ENCODE measurements at regions not wholly inside any gene's neighbourhood (a gene's known extent, or its start where the extent isn't known, plus 50 kb on each side); places are given as distances from the start of the nearest gene placed in this dataset.
"Not testable (repeated sequence)": the region's sequence is repeated elsewhere in the genome, so short reads cannot be mapped to it uniquely, and the experiment has no call there.

DNA sequence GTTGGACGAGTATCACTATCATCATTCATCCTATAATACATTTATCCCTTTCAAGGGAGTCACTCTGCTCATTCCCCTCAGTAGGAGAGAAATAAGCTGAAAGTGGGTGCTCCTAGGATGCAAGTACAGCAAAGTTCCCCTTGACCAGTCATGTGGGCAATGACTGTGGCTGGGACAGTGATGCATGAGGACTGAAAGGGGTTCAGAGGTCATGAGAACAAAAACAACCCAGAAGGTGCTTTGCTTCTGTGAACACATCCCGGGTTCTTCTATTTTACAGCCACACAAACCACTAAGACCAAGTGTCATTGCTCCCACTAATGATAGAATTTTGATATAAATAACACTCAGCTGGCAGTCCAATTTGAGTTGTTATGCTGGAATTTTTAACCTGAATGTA lies 177.8 kb upstream of the ADCY2 start:
- no peak for DNase-seq (ENCODE audit: low spot score)

DNA sequence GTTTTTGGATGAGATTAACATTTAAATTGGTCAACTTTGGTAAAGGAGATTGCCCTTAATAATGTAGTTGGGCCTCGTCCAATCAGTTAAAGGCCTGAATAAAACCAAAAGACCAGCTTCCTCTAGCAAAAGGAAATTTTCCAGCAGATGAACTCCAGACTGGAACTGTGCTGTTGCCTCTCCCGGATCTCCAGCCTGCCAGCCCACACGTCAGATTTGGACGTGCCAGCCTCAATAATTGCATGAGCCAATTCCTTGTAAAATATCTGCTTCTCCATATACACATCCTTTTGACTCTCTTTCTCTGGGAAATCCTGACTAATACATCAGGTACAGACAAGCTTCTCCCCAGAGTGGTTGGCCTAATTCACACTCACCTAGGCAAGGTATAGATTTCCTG lies 175.8 kb upstream of the ADCY2 start:
- DNase-seq (ENCODE audit: low spot score) = no peak

DNA sequence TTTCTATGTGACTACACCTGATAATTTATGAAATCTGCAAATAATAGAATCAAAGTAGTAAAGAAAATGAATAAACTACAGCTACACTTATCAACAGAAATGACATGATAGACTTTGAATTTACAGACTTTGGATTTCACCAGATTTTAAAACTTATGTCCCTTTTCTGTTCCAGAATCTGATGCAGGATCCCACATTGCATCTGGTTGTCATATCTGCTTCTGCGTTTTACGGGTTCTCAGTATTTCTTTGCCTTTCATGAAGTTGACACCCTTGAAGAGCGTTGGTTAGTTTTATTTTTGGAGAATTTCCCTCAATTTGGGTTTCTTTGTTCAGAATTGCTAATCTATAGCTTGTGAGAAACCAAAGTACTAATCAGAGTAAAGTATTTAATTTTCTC lies 174.9 kb upstream of the ADCY2 start:
- no peak for DNase-seq (ENCODE audit: low spot score)

GRCh38 chr5:7225826-7226225 lies 170.1 kb upstream of the ADCY2 start:
- no peak for DNase-seq (ENCODE audit: low spot score)

GRCh38 chr5:7242118-7242710 lies 153.7 kb upstream of the ADCY2 start:
- no peak for DNase-seq (ENCODE audit: low spot score)

GRCh38 chr5:7244208-7244607 lies 151.7 kb upstream of the ADCY2 start:
- no peak for DNase-seq (ENCODE audit: low spot score)

DNA sequence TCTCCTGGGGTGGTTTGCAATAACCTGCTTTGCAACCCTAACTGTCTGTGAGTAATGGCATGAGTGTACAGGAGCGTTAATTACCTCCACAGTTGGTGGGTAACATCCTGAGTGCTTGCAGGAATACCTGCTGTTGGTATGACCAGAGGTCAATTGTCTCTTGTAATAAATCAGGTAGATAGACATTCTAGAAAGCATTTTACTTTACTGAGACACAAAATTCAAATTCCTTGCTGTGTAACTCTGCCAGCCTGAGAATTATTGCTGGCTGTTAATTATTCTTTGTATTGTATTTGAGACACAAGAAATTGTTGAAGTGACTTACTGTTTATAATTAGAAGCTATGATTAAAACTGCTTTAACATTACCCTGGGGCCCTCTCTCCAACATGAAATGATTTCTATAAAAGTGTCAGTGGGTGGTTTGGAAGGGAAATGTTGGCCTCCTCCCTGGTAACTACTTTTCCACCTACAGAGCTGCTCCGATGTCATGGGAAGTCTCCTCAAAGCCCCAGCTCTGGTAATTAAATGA lies 150.8 kb upstream of the ADCY2 start:
- no peak for DNase-seq (ENCODE audit: low spot score)

DNA sequence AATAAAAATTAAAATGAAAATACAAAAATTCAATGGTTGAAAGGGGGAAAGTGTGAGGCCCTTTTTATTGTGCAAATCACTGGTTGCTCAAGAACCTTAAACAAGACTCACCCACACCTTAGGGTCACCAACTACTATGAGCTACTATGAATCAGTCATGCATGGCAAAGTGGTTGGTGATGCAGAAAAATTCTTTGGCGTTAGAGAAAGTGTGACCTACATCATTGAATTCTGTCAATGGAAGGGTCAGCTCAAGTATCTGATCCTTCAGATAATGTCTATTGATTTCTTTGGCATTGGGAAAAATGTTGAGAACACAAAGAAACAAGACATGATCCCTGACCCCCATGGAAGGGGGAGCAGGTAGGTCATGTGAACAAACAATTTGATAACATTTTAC lies 149.7 kb upstream of the ADCY2 start:
- DNase-seq (ENCODE audit: low spot score) = no peak

DNA sequence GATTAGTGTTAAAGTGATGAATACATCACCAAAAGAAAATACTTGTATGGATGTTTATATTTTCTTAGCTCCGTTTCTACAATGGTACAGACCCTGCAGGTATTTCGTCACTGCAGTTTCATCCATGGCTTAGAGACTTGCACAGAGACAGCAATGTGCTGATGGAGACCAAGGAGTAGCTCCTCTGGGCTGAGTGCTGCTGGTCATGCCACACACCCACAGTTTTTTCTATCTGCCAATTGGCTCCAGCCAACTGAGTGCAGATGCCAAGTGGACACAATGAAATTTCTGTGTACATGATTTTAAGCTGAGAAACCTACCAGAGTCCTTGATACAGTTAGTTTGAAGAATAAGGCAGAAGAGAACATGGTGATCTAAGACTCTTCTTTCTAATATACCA lies 145.9 kb upstream of the ADCY2 start:
- DNase-seq (ENCODE audit: low spot score) = no peak

DNA sequence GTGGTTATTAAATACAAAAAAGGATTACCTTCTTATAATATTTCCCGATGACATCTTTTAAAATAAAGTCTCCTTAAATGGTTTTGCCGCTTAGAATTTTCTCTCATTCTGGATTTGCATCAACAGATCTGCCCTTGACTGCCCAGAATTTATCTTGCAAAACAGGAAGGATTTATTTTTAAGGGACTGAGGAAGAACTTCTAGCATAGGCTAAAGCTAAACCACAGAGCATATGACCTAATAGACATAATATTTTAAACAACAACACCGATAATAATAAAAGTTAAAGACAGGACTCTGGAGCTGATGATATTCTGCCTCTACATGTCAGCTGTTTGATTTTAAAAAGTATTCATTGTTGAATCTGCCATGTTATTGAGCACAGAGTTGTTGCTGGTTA lies 145.3 kb upstream of the ADCY2 start:
- no peak for DNase-seq (ENCODE audit: low spot score)

DNA sequence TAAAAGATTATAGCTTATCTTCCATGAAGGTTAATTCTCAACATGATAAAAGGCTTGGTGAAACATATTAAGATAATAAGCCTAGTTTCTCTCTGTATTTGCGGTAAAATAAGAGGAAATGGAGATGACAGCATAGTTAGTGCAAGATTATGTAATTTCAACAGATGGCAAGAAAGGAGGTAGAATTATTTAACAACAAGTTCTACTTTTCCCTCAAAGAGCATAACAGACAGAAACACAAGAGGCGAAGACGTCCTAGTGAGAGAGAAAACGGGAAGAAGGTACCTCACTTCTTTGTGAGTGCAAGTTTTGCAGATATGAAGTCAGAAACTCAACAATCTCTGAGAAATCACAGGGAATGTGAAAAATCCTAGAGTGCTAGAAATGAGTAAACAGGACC lies 144.8 kb upstream of the ADCY2 start:
- no peak for DNase-seq (ENCODE audit: low spot score)

GRCh38 chr5:7261049-7261448 lies 134.9 kb upstream of the ADCY2 start:
- peak; percentile 66 for DNase-seq (ENCODE audit: low spot score)

GRCh38 chr5:7261900-7262299 lies 134.0 kb upstream of the ADCY2 start:
- no peak for DNase-seq (ENCODE audit: low spot score)

DNA sequence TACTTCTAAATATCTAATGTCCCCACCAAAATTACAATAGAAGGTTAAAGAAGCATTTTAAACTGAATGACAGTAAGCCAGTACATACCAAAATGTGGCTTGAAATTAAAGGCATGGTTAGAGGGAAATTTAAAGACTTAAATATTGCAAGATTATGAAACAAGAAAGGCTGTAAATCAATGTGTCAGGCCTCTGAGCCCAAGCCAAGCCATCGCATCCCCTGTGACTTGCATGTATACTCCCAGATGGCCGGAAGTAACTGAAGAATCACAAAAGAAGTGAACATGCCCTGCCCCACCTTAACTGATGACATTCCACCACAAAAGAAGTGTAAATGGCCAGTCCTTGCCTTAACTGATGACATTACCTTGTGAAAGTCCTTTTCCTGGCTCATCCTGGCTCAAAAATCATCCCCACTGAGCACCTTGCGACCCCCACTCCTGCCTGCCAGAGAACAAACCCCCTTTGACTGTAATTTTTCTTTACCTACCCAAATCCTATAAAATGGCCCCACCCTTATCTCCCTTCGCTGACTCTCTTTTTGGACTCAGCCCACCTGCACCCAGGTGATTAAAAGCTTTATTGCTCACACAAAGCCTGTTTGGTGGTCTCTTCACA lies 132.4 kb upstream of the ADCY2 start:
- DNase-seq (ENCODE audit: low spot score) = not testable (repeated sequence)

DNA sequence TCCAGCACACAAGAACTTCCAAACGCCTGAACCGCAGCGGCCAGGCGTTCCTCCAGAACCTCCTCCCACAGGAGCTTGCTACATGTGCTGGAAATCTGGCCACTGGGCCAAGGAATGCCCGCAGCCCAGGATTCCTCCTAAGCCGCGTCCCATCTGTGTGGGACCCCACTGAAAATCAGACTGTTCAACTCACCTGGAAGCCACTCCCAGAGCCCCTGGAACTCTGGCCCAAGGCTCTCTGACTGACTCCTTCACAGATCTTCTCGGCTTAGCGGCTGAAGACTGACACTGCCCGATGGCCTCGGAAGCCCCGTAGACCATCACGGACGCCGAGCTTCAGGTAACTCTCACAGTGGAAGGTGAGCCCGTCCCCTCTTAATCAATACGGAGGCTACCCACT lies 130.2 kb upstream of the ADCY2 start:
- DNase-seq (ENCODE audit: low spot score) = not testable (repeated sequence)

DNA sequence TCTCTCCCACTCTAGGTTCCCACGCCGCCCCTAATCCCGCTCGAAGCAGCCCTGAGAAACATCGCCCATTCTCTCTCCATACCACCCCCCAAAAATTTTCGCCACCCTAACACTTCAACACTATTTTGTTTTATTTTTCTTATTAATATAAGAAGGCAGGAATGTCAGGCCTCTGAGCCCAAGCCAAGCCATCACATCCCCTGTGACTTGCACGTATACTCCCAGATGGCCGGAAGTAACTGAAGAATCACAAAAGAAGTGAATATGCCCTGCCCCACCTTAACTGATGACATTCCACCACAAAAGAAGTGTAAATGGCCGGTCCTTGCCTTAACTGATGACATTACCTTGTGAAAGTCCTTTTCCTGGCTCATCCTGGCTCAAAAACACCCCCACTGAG lies 127.2 kb upstream of the ADCY2 start:
- DNase-seq (ENCODE audit: low spot score) = not testable (repeated sequence)

DNA sequence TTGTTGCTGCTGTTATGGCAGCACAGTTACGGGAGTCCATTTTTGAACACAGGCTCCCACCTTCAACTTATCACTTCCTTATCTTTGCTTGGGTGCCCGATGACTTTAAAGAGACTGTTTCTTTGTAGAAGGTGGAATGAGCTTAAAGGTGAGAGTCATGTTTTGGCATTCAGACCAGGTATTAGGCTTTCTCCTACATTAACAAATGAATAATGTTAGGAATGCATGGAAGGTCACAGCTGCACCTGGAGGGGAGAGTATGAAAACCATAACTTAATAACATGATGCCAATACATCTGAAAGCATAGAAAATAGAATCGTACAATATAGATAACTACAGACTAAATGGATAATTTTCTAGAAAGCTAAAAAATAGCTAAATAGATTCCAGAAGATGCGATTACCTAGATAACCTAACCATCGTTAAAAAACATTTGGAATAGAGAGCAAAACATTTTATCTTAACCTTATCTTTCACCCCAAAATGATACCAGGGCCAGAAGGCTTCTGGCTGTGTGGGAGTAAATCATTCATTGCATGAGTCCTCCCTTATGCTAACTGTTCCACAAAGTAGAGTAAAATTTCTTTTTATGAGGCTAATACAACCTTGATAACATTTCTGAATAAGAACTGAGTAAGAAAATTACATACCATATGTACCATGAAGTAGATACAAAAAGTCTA lies 126.2 kb upstream of the ADCY2 start:
- DNase-seq (ENCODE audit: low spot score) = no peak

DNA sequence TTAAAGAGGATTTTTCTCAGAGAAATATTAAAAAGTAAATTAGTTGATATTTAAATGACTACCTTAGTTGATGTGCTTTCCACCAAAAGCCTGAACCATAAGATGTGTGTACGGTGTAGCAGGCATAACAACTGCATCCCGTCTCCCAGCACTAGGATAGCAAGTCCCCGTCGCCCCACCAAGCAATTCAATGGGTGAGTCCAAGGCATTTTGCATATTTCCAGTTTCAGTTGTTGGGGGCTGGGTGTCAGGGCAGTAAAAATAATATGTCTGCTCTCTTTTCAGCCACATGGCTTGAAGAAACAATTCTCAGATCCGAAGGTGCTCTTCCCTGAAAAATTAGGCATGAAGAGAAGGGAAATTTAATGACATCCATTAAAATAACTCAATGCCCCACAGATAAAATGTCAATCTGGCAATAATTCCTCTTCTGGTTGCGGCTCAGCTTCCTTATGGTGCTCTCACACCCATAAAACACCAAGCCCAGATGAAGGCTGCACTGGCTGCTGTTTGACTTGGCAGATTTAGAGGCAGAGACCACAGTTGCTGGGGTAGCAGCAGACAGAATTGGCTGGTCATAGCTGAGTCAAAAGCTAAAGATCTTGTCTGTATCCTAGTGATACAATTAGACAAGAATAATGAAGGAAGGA lies 124.4 kb upstream of the ADCY2 start:
- no peak for DNase-seq (ENCODE audit: low spot score)

DNA sequence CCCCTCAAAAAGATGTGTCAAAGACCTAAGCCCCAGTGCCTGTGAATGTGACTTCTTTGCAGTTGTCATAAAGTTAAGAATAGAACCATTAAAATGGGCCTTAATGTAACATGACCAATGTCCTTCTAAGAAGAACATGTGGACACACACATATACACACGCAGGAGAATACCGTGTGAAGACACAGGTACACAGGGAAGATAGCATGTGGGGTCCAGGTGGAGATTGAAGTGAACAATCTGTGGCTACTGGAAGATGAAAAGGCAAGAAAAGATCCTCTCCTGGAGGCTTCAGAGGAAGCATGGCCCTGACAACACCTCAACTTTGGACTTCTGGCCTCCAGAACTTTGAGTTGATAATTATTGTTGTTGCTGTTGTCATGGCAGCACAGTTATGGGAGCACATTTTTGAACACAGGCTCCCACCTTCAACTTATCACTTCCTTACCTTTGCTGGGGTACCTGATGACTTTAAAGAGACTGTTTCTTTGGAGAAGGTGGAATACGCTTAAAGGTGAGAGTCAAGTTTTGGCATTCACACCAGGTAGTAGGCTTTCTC lies 123.5 kb upstream of the ADCY2 start:
- no peak for DNase-seq (ENCODE audit: low spot score)

DNA sequence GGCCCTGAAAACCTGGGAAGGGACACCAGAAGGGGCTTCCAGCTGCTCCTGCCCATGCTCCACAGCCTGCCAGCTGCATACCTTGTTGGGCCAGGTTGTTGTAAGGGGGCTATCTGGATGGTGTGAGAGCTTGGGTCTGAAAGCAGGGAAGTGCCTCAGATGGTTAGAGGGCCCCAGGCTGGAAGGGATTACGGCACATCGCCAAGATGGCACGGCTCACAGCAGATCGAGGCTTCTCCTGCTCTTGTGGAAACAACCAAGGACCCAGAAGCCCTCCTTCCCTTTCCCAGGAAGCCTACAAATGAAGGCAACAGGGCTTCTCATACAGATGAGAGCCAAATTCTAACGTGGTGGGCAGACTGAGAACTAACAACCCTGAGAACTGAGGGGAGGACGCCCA lies 121.7 kb upstream of the ADCY2 start:
- DNase-seq (ENCODE audit: low spot score) = no peak

DNA sequence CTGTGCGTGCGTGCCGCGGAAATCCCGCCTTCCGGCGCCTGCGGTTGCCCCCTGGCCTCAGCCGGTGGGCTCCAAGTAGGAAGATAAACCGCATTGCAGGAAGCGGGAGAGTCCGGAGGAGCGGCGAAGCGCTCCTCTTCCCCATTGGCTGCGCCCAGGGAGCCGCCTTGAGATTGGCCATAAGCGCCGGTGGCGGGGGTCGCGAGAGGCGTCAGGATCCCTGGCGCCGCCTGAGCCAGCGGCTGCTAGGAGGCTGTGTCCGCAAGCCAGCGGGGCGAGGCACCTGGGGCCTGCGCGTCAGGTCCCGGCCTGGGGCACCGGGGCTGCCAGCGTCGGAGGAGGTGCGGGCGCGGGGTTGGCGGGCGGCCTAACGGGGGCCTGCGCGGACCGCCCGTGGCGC lies 106.3 kb upstream of the ADCY2 start:
- DNase-seq (ENCODE audit: low spot score) = not testable (repeated sequence)

DNA sequence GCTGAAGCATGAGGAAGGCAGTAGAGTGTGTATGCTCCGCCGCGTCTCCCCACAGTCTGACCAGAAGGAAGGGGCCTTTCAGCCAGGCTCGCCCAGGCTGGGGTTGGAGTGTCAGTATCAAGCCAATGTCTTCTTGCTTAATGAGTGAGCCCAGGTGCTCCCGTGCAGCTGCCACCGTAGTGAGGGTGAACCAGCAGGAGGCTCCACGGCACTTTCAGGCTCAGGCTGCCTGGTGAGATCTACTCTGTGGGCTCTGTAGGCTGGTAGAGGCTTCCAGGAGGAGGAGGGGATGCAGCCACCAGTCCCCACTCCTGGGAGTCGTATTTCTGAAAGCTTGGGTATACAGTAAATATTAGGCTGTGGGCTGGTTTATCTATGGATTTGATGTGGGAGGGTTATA lies 98.1 kb upstream of the ADCY2 start:
- not testable (repeated sequence) for DNase-seq (ENCODE audit: low spot score)

DNA sequence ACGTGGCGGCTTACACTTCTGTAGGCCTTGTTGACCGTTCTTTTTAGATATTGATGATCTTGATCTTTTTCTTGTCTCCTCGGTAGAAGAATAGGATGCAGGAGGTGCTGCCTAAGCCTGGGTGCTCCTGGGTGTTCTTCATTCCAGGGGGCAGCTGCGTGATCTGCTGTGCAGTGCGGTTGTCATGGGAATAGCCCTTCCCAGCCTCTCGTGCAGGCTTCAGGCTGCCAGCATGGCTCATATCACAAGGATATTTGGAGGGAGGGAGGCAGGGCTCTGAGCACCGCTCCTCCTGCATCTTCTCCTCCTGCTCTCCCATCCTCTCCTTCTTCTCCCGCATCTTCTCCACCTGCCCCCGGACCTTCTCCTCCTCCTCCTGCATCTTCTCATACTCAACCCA lies 96.2 kb upstream of the ADCY2 start:
- DNase-seq (ENCODE audit: low spot score) = not testable (repeated sequence)

Data from SW480 (cell line).